Right forelimb (tissue), 1 donor: ENCODE measurements at regions not wholly inside any gene's neighbourhood (a gene's known extent, or its start where the extent isn't known, plus 50 kb on each side); places are given as distances from the start of the nearest gene placed in this dataset.
A peak's percentile ranks its signal among the peaks of the same experiment; 100 is the strongest.

ENCODE experiments used
- DNase-seq: peaks from one replicate; pipeline ENCODE4 v3.0.0-alpha.2; 2018

- DNase-seq = no peak
Measured at GRCh38 chr9:88077071-88077617, 61.1 kb downstream of the SPATA31C2 start.

GRCh38 chr9:88076286-88077070 is 61.8 kb downstream of the SPATA31C2 start:
- DNase-seq = peak; percentile 92

GRCh38 chr9:88075966-88076285 is 62.3 kb downstream of the SPATA31C2 start:
- DNase-seq = no peak

- DNase-seq = no peak
Measured at GRCh38 chr9:88075506-88075905, 62.8 kb downstream of the SPATA31C2 start.

GRCh38 chr9:88074931-88075330 is 63.3 kb downstream of the SPATA31C2 start:
- DNase-seq = no peak

- DNase-seq = no peak
Measured at GRCh38 chr9:88072831-88073375, 65.4 kb downstream of the SPATA31C2 start.

- no peak for DNase-seq
Measured at GRCh38 chr9:88071331-88071730, 66.9 kb downstream of the SPATA31C2 start.

GRCh38 chr9:88065619-88066018 is 72.7 kb downstream of the SPATA31C2 start:
- no peak for DNase-seq

GRCh38 chr9:88064554-88064953 is 73.7 kb downstream of the SPATA31C2 start:
- DNase-seq = no peak

GRCh38 chr9:88060746-88061145 is 77.5 kb downstream of the SPATA31C2 start:
- DNase-seq = no peak

- DNase-seq = no peak
Measured at GRCh38 chr9:88059469-88059868, 78.8 kb downstream of the SPATA31C2 start.

GRCh38 chr9:88056876-88057275 is 81.4 kb downstream of the SPATA31C2 start:
- no peak for DNase-seq

GRCh38 chr9:88053856-88054501 is 79.6 kb upstream of the CDK20 start:
- no peak for DNase-seq

GRCh38 chr9:88052321-88052965 is 78.1 kb upstream of the CDK20 start:
- no peak for DNase-seq

- DNase-seq = no peak
Measured at GRCh38 chr9:88051138-88051537, 76.8 kb upstream of the CDK20 start.

GRCh38 chr9:88049677-88050307 is 75.5 kb upstream of the CDK20 start:
- DNase-seq = no peak

- no peak for DNase-seq
Measured at GRCh38 chr9:88046542-88046941, 72.2 kb upstream of the CDK20 start.

- DNase-seq = no peak
Measured at GRCh38 chr9:88045686-88046085, 71.4 kb upstream of the CDK20 start.

GRCh38 chr9:88044200-88044599 is 69.9 kb upstream of the CDK20 start:
- DNase-seq = no peak

- DNase-seq = no peak
Measured at GRCh38 chr9:88043647-88044046, 69.3 kb upstream of the CDK20 start.

GRCh38 chr9:88041447-88041846 is 67.1 kb upstream of the CDK20 start:
- DNase-seq = no peak

GRCh38 chr9:88037285-88037845 is 63.0 kb upstream of the CDK20 start:
- DNase-seq = no peak

GRCh38 chr9:88034964-88035363 is 60.6 kb upstream of the CDK20 start:
- no peak for DNase-seq
